ENCODE measurements at regions not wholly inside any gene's neighbourhood (a gene's known extent, or its start where the extent isn't known, plus 50 kb on each side); places are given as distances from the start of the nearest gene placed in this dataset.

GRCh38 chr12:24645254-24645653 is 303.6 kb downstream of the BCAT1 start:
- no peak for TF ChIP-seq CTCF (conservative IDR thresholded peaks at IDR 0.05; ENCODE audit: low read depth, low read length)
- TF ChIP-seq POLR2A (IDR thresholded peaks at IDR 0.05; ENCODE audit: low read depth, low read length), result no peak
- TF ChIP-seq ELK1 (IDR thresholded peaks at IDR 0.05; ENCODE audit: borderline replicate concordance, low read depth, low read length), result no peak
- TF ChIP-seq FOS (IDR thresholded peaks at IDR 0.05; ENCODE audit: low read depth, low read length), result no peak
- no peak for TF ChIP-seq RAD21 (IDR thresholded peaks at IDR 0.05; ENCODE audit: low read length)
- no peak for TF ChIP-seq MAZ (IDR thresholded peaks at IDR 0.05; ENCODE audit: borderline replicate concordance, low read depth, low read length)
- no peak for TF ChIP-seq BHLHE40 (IDR thresholded peaks at IDR 0.05; ENCODE audit: low read depth, low read length)

Measured in IMR-90 (cell line).